ENCODE measurements at regions not wholly inside any gene's neighbourhood (a gene's known extent, or its start where the extent isn't known, plus 50 kb on each side); places are given as distances from the start of the nearest gene placed in this dataset.

DNA sequence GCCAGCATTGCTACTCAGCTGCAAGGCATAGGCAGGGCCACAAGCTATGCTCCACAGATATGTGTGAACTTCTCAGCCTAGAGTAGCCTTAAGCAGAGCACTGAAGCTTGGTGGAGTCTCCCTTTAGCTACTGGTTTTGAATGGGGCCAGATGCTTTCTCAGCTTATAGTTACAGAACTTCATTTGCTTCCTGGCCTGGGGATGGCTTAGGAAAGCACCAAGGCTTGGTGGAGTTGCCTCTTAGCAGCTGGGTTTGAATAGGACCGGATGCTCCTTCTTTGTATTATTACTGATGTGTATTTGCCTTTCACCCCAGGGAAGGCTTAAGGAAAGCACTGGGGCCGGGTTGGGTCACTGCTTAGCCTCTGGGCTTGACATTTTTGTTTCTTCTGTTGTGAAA is 497.8 kb upstream of the SEMA6A start:
- TF ChIP-seq, protein P1, sequence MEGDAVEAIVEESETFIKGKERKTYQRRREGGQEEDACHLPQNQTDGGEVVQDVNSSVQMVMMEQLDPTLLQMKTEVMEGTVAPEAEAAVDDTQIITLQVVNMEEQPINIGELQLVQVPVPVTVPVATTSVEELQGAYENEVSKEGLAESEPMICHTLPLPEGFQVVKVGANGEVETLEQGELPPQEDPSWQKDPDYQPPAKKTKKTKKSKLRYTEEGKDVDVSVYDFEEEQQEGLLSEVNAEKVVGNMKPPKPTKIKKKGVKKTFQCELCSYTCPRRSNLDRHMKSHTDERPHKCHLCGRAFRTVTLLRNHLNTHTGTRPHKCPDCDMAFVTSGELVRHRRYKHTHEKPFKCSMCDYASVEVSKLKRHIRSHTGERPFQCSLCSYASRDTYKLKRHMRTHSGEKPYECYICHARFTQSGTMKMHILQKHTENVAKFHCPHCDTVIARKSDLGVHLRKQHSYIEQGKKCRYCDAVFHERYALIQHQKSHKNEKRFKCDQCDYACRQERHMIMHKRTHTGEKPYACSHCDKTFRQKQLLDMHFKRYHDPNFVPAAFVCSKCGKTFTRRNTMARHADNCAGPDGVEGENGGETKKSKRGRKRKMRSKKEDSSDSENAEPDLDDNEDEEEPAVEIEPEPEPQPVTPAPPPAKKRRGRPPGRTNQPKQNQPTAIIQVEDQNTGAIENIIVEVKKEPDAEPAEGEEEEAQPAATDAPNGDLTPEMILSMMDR (conservative IDR thresholded peaks at IDR 0.05 in 1 of 2, IDR thresholded peaks at IDR 0.05 in 1 of 2; ENCODE audit: extremely low read depth in 1 of 2, insufficient read depth in 1 of 2, low read depth in 1 of 2, low read length in 2 of 2), result no peak
- no peak for TF ChIP-seq EZH2 (IDR thresholded peaks at IDR 0.05; ENCODE audit: borderline replicate concordance, low read length)

All from mammary epithelial cell (primary cell).